ENCODE measurements at regions not wholly inside any gene's neighbourhood (a gene's known extent, or its start where the extent isn't known, plus 50 kb on each side); places are given as distances from the start of the nearest gene placed in this dataset.
"Not testable (repeated sequence)": the region's sequence is repeated elsewhere in the genome, so short reads cannot be mapped to it uniquely, and the experiment has no call there.

GRCh38 chr14:99033951-99034350 is 238.0 kb downstream of the BCL11B start:
- H3K4me3 ChIP-seq (ENCODE audit: low read length), result no peak overlapping the region
- no peak for TF ChIP-seq CTCF (conservative IDR thresholded peaks at IDR 0.05; ENCODE audit: low read depth, low read length)
- no peak for DNase-seq (ENCODE audit: low read depth)

- DNase-seq (ENCODE audit: low read depth), result no peak
- peak; percentile 31 for TF ChIP-seq CTCF (conservative IDR thresholded peaks at IDR 0.05; ENCODE audit: low read depth, low read length)
- H3K4me3 ChIP-seq (ENCODE audit: low read length), result no peak overlapping the region
Observed at GRCh38 chr14:99034711-99035171, 237.3 kb downstream of the BCL11B start.

DNA sequence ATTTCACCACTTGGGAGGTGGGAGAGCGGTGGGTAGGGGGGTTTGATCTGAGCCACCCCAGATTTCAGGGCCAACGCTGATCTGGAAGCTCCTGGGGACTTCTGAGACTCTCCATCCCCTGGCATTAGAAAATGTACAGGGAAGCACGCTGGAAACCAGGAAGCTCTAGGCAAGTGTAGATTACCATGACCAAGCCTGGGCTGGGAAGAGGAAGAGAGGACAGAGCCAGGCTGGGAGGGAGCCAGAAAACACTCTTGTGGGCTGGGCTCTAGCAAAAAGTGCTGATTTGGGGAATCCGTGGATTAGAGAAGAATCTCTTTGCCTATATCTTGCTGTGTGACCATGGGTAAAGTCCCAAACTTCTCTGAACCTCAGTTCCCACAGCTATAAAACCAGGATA is 236.7 kb downstream of the BCL11B start:
- no peak for TF ChIP-seq CTCF (conservative IDR thresholded peaks at IDR 0.05; ENCODE audit: low read depth, low read length)
- DNase-seq (ENCODE audit: low read depth), result no peak
- no peak overlapping the region for H3K4me3 ChIP-seq (ENCODE audit: low read length)

DNA sequence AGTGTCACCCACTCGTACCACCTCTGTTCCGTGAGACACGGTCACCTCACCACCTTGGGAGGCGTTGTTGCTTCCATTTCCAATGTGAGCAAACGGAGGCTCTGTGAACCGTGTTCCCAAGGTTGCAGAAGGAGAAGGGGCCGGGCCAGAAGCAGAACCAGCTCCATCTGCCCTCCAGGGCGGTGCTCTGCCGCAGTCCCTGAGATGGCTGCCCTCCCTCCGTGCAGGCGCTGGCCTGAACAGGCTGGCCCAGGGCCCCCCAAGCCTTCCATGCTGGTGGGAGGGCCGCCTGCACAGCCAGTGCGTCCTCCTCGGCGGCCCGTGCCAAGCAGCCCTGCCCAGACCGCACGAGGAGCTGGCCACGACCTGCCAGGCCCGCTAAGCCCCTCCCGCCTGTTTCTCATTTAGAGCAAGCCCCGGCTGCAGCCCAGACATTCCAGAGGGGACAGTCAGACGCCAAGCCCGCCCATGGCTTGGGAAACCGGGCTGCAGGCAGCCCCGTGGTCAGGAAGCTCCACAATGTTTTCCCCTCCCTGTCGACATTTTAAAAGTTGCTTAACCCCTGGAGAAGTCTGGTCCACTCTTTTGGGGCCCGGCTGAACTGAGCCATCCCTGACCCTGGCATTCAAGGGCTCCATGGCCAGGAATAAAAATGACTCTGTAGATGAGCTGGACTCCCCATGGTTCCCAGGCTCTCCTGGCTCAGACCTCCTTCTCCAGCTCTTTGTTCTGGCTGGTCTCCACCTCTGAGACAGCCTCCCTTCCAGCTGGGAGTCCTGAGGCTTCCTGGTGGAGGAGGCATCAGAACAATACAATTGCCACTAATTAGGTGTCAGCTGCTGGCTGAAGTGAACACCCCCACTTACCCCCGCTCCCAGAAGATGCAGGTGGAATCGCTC is 236.0 kb downstream of the BCL11B start:
- DNase-seq (ENCODE audit: low read depth), result peak; percentile 93
- no peak for TF ChIP-seq CTCF (conservative IDR thresholded peaks at IDR 0.05; ENCODE audit: low read depth, low read length)
- H3K4me3 ChIP-seq (ENCODE audit: low read length), result no peak overlapping the region

DNA sequence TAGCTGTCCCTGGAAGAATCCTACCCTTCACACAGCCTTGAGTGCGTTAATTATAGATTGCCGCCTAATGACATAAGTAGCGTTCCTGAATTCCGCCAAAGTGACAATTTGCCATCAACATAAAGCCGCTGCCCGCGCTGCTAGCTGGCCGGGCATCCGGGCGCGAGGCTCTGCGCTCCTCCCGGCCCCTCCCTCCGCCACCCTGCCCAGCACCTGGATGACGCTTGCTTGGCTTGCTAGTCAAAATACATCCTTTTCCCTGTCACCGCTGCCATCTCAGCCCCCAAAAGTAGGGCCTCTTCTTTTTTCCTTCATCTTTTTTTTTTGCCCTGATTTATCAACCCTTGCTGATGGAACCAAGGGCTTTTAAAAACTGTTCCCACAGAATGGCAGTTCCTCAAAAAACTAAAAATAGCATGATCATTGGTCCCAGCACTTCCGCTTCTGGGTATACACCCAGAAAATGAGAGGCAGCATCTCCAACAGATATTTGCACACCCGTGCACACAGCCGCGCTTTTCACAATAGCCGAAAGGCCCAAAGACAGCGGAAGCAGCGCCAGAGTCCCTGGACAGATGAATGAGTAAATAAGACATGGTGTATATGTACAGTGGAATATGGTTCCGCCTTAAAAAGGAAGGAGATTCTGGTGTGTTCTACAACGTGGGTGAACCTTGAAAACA is 235.2 kb downstream of the BCL11B start:
- DNase-seq (ENCODE audit: low read depth), result no peak
- TF ChIP-seq CTCF (conservative IDR thresholded peaks at IDR 0.05; ENCODE audit: low read depth, low read length), result no peak
- H3K4me3 ChIP-seq (ENCODE audit: low read length), result no peak overlapping the region

GRCh38 chr14:99037326-99037725 is 234.7 kb downstream of the BCL11B start:
- not testable (repeated sequence) for H3K4me3 ChIP-seq (ENCODE audit: low read length); DNase-seq (ENCODE audit: low read depth)

DNA sequence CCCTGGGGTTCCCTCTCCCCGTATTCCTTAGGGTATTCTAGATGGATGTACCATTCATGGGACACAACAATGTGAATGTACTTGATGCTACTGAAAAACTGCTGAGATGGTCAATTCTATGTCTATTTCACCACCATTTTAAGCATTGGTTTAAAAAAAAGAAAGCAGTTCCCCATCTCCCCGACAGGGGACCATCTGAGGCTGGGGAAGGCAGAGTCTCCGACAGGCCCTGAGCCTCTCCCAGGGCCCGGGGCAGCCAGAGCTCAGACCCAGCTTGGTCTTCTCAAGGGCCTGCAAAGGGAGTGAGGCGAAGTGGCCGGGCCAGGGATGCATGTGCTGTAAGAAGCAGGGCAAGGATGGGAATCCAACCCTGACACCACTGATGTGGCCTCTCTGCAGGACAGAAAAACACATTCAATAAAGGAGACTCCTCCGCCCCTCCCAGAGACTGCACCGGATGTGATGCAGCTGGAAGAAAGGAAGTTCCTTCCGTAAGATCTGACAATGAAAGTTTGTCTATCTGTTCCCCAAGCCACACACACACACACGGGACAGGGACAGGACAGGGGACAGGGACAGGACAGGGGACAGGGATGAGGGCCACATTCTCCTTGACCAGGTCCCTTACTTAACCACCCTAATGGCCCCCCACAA is 234.1 kb downstream of the BCL11B start:
- H3K4me3 ChIP-seq (ENCODE audit: low read length), result no peak overlapping the region
- TF ChIP-seq CTCF (conservative IDR thresholded peaks at IDR 0.05; ENCODE audit: low read depth, low read length), result peak; percentile 15
- no peak for DNase-seq (ENCODE audit: low read depth)

Measured in retinal pigment epithelial cell (primary cell).